RWPE1 (cell line): ENCODE measurements at regions not wholly inside any gene's neighbourhood (a gene's known extent, or its start where the extent isn't known, plus 50 kb on each side); places are given as distances from the start of the nearest gene placed in this dataset.
"Not testable (repeated sequence)": the region's sequence is repeated elsewhere in the genome, so short reads cannot be mapped to it uniquely, and the experiment has no call there.

Experiments
- CTCF ChIA-PET: fragments of 350-600 bp; sonication (Branson Sonifier 250); formaldehyde crosslinking; extraction: SDS; loops from one replicate; lab custom pipeline; 2021; lab: Yijun Ruan, JAX
- POLR2A ChIA-PET: fragments of 400-600 bp; formaldehyde crosslinking; extraction: SDS; loops from one replicate; lab custom pipeline; 2020; ENCODE audit warnings: antibody characterized with exemption; ENCODE audit not compliant: low non-redundant PET; lab: Yijun Ruan, JAX
- DNase-seq: peaks from one replicate; pipeline ENCODE4 v3.0.0; 2012; ENCODE audit warnings: low spot score
- H3K27ac ChIP-seq: fragments of 450-650 bp; 2 replicates; pipeline ENCODE4 v1.5.1; 2017
- TF ChIP-seq, protein P1 (sequence below): fragments of 450-650 bp; conservative IDR thresholded peaks from 2 replicates; pipeline ENCODE4 v1.5.1; 2017; ENCODE audit warnings: low read depth, mild to moderate bottlenecking

DNA sequence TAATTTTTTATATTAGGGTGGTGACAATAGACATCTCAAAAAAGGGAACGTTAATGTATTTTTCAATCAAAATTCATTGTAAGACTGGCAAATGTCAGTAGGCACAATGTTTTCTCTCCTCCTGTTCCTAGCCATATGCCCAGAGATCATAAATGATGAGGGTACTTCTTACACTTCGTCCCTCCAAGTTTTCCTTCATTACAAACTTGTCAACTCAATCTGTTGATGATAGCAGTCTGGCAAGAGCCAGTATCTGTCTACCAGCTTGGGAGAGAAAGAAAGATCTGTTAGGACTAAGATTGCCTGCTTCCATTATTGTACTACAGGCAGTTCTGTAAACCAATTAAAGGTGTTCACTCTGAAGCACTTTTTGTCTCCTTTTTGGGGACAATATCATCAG lies 130.9 kb upstream of the DAAM1 start:
- no peak overlapping the region for H3K27ac ChIP-seq
- POLR2A ChIA-PET, result no interaction called here
- TF ChIP-seq, protein P1, sequence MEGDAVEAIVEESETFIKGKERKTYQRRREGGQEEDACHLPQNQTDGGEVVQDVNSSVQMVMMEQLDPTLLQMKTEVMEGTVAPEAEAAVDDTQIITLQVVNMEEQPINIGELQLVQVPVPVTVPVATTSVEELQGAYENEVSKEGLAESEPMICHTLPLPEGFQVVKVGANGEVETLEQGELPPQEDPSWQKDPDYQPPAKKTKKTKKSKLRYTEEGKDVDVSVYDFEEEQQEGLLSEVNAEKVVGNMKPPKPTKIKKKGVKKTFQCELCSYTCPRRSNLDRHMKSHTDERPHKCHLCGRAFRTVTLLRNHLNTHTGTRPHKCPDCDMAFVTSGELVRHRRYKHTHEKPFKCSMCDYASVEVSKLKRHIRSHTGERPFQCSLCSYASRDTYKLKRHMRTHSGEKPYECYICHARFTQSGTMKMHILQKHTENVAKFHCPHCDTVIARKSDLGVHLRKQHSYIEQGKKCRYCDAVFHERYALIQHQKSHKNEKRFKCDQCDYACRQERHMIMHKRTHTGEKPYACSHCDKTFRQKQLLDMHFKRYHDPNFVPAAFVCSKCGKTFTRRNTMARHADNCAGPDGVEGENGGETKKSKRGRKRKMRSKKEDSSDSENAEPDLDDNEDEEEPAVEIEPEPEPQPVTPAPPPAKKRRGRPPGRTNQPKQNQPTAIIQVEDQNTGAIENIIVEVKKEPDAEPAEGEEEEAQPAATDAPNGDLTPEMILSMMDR, result no peak
- DNase-seq, result no peak
- CTCF ChIA-PET, result interaction anchor here (0.6 to 1.1 kb wide), 3 partner anchors 107 to 480 kb away, joined by 3 to 9 read pairs (median 6); no protein-coding TSS in a partner anchor

DNA sequence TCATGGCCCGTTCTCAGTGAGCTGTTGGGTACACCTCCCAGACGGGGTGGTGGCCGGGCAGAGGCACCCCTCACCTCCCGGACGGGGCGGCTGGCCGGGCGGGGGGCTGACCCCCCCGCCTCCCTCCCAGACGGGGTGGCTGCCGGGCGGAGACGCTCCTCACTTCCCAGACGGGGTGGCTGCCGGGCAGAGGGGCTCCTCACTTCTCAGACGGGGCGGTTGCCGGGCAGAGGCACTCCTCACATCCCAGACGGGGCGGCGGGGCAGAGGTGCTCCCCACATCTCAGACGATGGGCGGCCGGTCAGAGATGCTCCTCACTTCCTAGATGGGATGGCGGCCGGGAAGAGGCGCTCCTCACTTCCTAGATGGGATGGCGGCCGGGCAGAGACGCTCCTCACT lies 129.7 kb upstream of the DAAM1 start:
- CTCF ChIA-PET, DNase-seq, POLR2A ChIA-PET: not testable (repeated sequence)

DNA sequence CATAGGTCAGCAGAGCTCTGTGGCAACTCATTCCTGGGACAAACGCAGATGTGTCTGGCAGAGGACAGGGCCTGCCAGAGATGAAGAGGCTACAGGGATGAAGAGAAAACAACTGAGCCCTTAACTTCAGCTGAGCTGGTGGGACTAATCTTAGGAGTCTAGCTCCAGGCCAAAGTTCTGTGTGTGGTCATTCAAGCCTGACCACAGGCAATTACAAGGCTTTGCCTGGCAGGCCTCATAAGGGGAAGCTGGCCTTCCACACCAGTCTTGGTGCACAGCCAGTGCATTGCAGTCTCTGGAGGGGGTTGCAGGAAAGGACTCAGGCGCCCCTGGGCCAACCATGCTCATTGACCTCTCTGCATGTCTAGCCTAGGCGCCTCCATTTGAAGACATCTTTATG lies 127.6 kb upstream of the DAAM1 start:
- DNase-seq, result no peak
- H3K27ac ChIP-seq, result no peak overlapping the region
- POLR2A ChIA-PET, result no interaction called here
- TF ChIP-seq, protein P1, result no peak
- CTCF ChIA-PET, result no interaction called here

More for the DNA sequence above, 129.7 kb upstream of the DAAM1 start:
- H3K27ac ChIP-seq, result not testable (repeated sequence)

DNA sequence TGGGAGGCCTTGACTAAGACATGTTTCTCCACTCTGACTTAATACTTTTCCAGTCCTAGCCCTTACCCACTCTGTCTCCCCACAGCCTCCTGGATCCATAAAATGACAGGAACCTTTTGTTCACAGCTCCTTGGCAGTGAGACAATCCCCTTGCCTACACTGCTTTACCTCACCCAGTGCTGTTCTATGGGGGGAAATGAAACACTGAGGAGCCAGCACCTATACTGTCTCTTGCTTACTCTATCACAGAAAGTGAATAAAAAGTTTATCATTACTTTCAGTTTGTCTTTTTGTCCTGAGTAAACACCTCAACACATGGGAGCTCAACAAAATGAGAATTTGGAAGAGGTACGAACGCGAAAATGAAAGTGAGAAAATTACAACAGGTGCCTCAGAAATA lies 127.2 kb upstream of the DAAM1 start:
- POLR2A ChIA-PET, result no interaction called here
- TF ChIP-seq, protein P1, result no peak
- CTCF ChIA-PET, result no interaction called here
- no peak overlapping the region for H3K27ac ChIP-seq
- no peak for DNase-seq

DNA sequence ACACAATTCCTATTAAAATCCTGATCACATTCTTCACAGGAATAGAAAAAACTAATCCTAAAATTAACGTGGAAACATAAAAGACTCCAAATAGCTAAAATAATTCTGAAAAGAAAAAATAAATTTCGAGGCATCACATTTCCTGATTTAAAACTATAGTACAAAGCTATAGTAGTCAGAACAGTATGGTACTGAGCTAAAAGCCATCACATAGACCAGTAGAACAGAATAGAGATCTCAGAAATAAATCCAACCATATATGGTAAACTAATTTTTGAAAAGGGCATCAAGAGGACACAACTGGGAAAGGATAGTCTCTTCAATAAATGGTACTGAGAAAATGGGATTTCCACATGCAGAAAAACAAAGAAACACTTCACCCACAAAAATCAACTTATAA lies 125.2 kb upstream of the DAAM1 start:
- ChIA-PET CTCF (no interaction called here), POLR2A (no interaction called here)
- no peak for DNase-seq
- no peak overlapping the region for H3K27ac ChIP-seq
- TF ChIP-seq, protein P1, result no peak

DNA sequence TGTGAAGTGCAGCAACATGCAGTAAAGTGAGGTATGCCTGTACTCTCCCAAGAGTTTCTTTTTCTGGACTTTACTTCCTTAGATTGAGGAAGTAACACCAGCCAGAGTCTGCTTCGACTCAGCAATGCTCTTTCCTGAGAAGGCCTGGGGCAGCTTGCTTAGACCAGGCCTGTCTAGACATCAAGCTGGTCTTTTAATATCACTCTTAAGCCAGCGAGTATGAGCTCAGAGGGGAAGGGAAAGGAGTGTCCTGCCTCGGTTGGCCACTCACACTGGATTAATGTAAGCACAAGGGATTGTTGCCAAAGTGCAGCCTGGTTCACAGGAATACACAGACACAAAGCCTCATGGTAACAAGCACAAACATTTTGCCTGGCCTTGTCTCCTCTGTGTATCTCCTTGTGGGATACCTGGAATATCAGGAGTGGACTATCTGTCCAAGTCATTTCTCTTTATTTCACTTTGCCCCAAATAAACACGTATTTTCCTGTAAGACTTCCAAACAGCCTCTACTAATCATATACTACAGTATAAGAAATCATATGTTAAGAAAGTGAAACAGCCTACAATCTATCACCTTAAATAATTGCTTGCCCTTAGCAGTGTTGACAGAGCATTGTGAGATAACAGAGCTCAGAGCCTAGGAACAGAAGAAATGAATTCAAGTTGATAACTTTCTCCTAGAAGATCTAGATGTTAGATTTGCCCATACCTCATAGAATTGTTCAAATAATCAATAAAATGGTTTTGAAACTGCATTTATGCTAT lies 121.2 kb upstream of the DAAM1 start:
- ChIA-PET CTCF (interaction anchor here (0.9 kb wide), 1 partner anchor 566 kb away, joined by 3 read pairs; no protein-coding TSS in a partner anchor), POLR2A (no interaction called here)
- H3K27ac ChIP-seq, result no peak overlapping the region
- DNase-seq, result no peak
- TF ChIP-seq, protein P1, result no peak

DNA sequence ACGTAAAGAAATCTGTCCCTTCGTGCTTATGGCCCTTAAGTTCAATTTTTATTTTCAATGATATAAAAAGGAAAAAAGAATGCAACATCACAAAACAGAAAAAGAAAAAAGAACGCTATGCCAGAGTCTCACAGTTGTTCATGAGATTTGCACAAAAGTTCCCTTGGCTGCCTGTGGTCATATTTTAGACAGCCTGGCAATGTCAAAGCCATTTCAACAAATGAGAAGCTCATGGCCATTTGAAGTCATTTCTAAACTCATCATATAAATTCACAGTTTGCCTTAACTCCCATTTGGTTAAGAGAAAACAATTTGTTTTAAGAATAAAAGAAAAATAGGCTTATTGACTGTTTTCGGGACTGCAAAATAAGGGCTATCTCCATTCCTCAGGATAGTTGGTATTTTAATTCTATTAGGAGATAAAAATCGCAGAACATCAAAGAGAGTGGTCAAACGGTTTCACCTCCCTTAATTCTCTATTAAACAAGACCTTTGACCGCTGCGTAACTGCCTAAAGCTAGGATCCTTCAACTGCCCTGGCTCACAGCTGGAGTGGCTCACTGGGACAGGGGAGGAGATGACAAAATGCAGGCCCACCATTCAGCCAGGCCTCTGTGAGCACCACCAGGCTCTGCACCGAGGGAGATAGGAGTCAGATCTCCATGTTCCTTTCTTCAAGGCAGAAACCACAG lies 119.2 kb upstream of the DAAM1 start:
- ChIA-PET CTCF (no interaction called here), POLR2A (no interaction called here)
- no peak for DNase-seq
- TF ChIP-seq, protein P1, result no peak
- no peak overlapping the region for H3K27ac ChIP-seq
